Central memory CD8-positive, alpha-beta T cell (primary cell): ENCODE measurements at regions not wholly inside any gene's neighbourhood (a gene's known extent, or its start where the extent isn't known, plus 50 kb on each side); places are given as distances from the start of the nearest gene placed in this dataset.

Experiments
- ATAC-seq: fragments of 150-1000 bp; cut with Tn5 transposase; replicated peaks from 2 replicates; pipeline ENCODE4 v1.10.0; 2022; ENCODE audit warnings: mild to moderate bottlenecking, moderate FRiP score, moderate number of reproducible peaks; ENCODE audit not compliant: poor library complexity, severe bottlenecking; ENCODE audit errors: extremely low read depth
- DNase-seq, 2 donors: peaks; one replicate each; pipeline ENCODE4 v3.0.0; 2021; ENCODE audit warnings: low spot score in 2 of 2
- H3K27ac Mint-ChIP-seq: one replicate; pipeline ENCODE4 v1.8.0; 2022; ENCODE audit warnings: low read depth, mild to moderate bottlenecking, moderate library complexity, mixed read lengths
- H3K27me3 Mint-ChIP-seq: one replicate; pipeline ENCODE4 v1.8.0; 2022; ENCODE audit warnings: mixed read lengths
- H3K36me3 Mint-ChIP-seq: one replicate; pipeline ENCODE4 v1.8.0; 2022; ENCODE audit warnings: mild to moderate bottlenecking, moderate library complexity, mixed read lengths; ENCODE audit not compliant: insufficient read depth
- H3K4me1 Mint-ChIP-seq: one replicate; pipeline ENCODE4 v1.8.0; 2022; ENCODE audit warnings: mixed read lengths
- H3K4me3 Mint-ChIP-seq: one replicate; pipeline ENCODE4 v1.8.0; 2022; ENCODE audit warnings: mild to moderate bottlenecking, moderate library complexity, mixed read lengths
- H3K9me3 Mint-ChIP-seq: one replicate; pipeline ENCODE4 v1.8.0; 2022; ENCODE audit warnings: mixed read lengths

DNA sequence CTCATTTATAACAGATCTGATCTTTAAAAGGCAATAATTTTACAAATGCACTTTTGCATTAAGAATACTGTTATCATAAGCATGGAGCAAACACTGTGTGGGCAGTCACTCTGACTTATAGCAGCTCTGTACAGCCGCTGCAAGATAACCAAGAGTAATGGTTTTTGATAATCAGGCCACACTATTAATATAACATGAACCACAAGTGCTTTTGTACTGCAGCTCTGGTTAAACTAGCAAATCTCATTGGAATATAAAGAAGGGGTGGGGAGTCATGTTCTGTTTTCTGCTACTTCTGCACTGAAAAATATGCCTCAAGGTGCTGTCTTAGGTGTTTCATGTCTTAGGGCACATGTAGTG, 357.4 kb downstream of the LMO4 start:
- no peak overlapping the region for H3K4me3 Mint-ChIP-seq
- no peak for ATAC-seq

DNA sequence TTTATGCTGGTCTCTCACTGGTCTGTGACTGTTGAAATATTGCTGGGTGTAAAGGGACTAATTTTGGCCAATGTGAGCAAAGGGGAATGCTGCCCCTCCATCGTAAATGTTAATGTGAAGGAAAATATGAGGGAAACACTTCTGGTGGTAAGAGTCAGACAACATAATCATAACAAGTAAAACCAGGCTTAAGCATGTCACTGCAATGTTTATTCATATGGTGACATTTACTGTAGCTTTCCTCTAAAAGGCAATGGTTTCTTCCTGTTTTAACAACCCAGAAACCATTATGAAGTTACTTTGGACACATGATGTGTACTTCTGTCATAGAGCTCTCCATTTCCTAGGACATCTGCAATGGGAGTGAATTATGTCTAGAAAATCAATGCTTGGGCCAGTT, 358.0 kb downstream of the LMO4 start:
- no peak for ATAC-seq
- no peaks in the 10 kb centered on the region for H3K36me3 Mint-ChIP-seq
- H3K4me3 Mint-ChIP-seq, result no peak overlapping the region
- peaks cover 44% of the 10 kb centered on the region for H3K27me3 Mint-ChIP-seq
- H3K9me3 Mint-ChIP-seq, result no peaks in the 10 kb centered on the region
- no peak for DNase-seq
- no peak overlapping the region for H3K27ac Mint-ChIP-seq
- no peaks in the 10 kb centered on the region for H3K4me1 Mint-ChIP-seq

More for the DNA sequence above, 357.4 kb downstream of the LMO4 start:
- no peak for DNase-seq
- Mint-ChIP-seq H3K27me3 (peaks cover 44% of the 10 kb centered on the region), H3K36me3 (no peaks in the 10 kb centered on the region), H3K4me1 (no peaks in the 10 kb centered on the region), H3K27ac (no peak overlapping the region), H3K9me3 (no peaks in the 10 kb centered on the region)

DNA sequence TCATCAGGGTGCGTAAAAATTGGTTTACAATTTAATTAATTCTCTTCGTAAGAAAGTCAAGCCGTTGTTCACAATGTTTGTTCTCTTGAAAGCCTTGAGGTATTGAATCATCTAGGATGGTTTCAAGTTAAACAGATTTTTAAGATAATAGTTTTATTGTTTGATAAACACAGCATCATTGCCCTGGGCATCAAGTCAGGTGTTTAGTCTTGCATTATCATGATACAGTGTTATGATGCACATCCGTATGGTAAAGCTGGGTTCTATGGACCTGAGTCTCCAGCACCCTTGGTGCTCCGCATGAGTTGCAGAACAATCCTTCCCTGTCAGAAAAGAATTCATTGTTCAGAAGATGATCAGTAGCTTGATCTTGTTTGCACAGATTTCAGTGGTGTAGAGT, 359.5 kb downstream of the LMO4 start:
- no peak overlapping the region for H3K4me3 Mint-ChIP-seq
- ATAC-seq, result no peak

DNA sequence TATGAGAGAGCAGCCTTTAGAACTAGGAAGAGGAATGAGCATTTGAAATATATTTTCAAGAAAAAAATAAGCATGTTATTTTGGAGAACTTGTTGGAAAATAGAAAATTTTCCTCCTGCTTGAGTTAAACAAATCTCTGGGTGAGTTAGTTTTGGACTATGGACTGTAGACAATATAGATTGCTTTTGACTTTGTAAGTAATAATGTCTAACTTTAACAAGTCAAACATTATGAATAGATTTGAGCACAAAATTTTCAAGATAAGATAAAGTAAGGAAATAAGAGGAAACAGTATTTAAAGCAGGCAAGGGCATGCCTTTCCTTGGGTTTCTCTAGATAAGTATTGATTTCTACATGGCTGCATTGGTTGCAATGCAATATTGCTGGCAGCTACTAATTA, 360.8 kb downstream of the LMO4 start:
- H3K9me3 Mint-ChIP-seq, result no peaks in the 10 kb centered on the region
- H3K4me3 Mint-ChIP-seq, result no peak overlapping the region
- ATAC-seq, result no peak
- H3K36me3 Mint-ChIP-seq, result no peaks in the 10 kb centered on the region
- H3K27ac Mint-ChIP-seq, result no peak overlapping the region
- H3K27me3 Mint-ChIP-seq, result peaks cover 31% of the 10 kb centered on the region
- DNase-seq, result no peak
- H3K4me1 Mint-ChIP-seq, result no peaks in the 10 kb centered on the region

More for the DNA sequence above, 359.5 kb downstream of the LMO4 start:
- DNase-seq, result no peak
- H3K36me3 Mint-ChIP-seq, result no peaks in the 10 kb centered on the region
- no peaks in the 10 kb centered on the region for H3K4me1 Mint-ChIP-seq
- H3K9me3 Mint-ChIP-seq, result no peaks in the 10 kb centered on the region
- no peak overlapping the region for H3K27ac Mint-ChIP-seq
- H3K27me3 Mint-ChIP-seq, result peaks cover 36% of the 10 kb centered on the region

DNA sequence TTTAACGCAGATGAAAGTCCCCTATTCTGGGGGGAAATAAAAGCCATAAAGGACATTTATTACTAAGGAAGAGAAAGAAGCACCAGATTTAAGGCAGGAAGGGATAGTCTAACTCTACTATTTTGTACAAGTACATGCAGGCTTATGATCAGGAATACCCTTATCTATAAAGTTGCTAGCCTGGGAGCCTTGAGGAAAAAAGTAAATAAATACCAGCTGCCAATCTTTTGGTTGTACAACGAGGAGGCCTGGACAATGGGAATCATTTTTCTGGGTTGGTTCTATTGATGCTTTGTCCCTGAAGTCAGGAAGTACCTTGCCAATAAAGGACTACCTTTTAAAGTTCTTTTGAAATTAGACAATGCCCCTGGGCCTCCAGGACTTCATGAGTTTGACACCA, 367.8 kb downstream of the LMO4 start:
- Mint-ChIP-seq H3K4me1 (no peaks in the 10 kb centered on the region), H3K36me3 (no peaks in the 10 kb centered on the region), H3K27me3 (no peaks in the 10 kb centered on the region), H3K4me3 (no peak overlapping the region), H3K27ac (no peak overlapping the region), H3K9me3 (peaks cover 13% of the 10 kb centered on the region)
- DNase-seq (no peak), ATAC-seq (no peak)

DNA sequence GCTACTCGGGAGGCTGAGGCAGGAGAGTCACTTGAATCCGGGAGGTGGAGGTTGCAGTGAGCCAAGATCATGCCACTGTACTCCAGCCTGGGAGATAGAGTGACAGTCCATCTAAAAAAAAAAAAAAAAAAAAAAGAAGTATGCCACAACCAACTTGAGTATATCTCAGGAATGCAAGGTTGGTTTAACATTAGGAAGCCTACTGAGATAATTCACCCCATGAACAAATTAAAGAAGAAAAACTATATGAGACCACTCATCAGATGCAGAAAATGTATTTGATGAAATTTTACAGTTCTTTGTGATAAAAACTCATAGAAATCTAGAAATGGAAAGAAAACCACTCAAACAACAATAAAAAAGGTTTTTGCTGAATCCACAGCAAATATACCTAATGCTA, 373.8 kb downstream of the LMO4 start:
- Mint-ChIP-seq H3K9me3 (peaks cover 13% of the 10 kb centered on the region), H3K36me3 (no peaks in the 10 kb centered on the region), H3K4me1 (no peaks in the 10 kb centered on the region), H3K27me3 (no peaks in the 10 kb centered on the region), H3K27ac (no peak overlapping the region), H3K4me3 (no peak overlapping the region)
- DNase-seq (no peak), ATAC-seq (no peak)

DNA sequence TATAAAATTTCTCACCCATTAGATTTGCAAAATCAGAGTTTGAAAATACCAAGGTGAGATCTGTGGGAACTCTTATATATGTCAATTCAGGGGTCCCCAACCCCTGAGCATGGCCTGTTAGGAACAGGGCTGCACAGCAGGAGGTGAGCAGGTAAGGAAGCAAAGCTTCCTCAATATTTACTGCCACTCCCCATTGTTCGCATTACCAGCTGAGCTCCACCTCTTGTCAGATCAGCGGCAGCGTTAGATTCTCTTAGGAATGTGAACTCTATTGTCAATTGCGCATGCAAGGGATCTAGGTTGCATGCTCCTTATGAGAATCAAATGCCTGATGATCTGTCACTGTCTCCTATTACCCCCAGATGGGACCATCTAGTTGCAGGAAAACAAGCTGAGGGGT, 376.6 kb downstream of the LMO4 start:
- Mint-ChIP-seq H3K4me1 (no peaks in the 10 kb centered on the region), H3K36me3 (no peaks in the 10 kb centered on the region), H3K9me3 (peaks cover 8% of the 10 kb centered on the region), H3K27me3 (peaks cover 12% of the 10 kb centered on the region), H3K27ac (no peak overlapping the region), H3K4me3 (no peak overlapping the region)
- DNase-seq, result no peak
- no peak for ATAC-seq

DNA sequence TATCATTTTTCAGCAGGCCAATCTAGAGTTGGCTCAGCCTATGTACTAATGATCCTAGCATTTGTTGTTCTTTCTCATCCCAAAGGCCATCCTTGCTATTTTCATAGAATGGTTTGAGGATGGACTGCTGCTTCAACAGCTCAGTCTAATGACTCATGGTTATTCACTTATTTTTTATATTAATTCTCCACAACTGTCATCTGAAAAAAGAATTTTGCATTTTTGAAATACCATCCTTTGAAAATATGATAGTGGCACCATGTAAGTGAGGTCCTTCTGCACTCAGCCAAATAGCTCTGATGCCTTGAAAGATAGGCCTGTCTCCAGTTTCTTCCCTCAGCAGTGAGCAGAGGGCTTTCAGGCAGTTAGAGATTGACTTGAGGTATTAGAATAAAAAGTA, 377.5 kb downstream of the LMO4 start:
- H3K9me3 Mint-ChIP-seq, result peaks cover under 1% of the 10 kb centered on the region
- no peak overlapping the region for H3K4me3 Mint-ChIP-seq
- peaks cover 12% of the 10 kb centered on the region for H3K27me3 Mint-ChIP-seq
- no peak overlapping the region for H3K27ac Mint-ChIP-seq
- ATAC-seq (no peak), DNase-seq (no peak)
- H3K4me1 Mint-ChIP-seq, result no peaks in the 10 kb centered on the region
- no peaks in the 10 kb centered on the region for H3K36me3 Mint-ChIP-seq

DNA sequence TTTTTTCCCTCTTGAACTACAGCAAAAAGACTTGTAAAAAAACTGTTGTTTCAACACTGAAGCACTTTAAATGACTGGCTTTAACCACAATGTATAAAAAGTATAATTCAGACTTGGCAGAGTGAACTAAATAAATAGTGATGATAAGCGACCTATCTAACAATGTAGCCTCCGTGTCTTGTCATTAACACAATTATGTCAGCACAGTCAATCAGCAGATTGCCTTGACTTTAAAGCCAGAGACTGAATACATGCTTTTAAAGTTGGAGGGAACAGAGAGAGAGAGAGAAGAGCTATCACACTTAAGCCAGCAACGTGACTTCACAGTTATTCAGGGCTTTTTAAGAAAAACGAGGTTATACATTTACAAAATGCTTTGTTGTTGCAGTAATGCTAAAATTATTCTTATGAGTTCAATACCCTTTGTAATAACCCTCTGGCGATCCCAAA, 378.1 kb downstream of the LMO4 start:
- no peak for DNase-seq
- Mint-ChIP-seq H3K9me3 (no peaks in the 10 kb centered on the region), H3K27ac (no peak overlapping the region), H3K4me3 (no peak overlapping the region), H3K4me1 (no peaks in the 10 kb centered on the region), H3K36me3 (no peaks in the 10 kb centered on the region), H3K27me3 (peaks cover 12% of the 10 kb centered on the region)
- no peak for ATAC-seq

DNA sequence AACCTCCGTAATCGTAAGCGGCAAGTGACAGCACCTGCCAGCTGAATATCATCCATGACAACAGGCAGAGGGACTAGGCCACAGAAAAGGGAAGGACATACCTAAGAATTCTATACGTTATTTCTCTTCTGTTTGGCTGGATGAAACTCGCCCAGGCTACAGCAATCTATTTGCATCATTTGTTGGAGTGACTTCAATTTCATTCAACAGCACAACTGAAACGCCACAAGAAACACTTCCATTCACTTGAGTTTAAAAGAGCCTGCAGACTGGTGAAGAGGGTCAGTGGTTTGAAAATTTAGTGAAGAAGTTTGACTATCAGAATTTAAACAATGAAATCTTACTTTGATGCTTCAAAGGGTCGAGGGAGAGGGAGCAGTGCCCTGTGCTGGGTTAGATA, 378.7 kb downstream of the LMO4 start:
- Mint-ChIP-seq H3K4me1 (no peaks in the 10 kb centered on the region), H3K9me3 (no peaks in the 10 kb centered on the region), H3K4me3 (no peak overlapping the region), H3K36me3 (no peaks in the 10 kb centered on the region), H3K27ac (no peak overlapping the region), H3K27me3 (peaks cover 12% of the 10 kb centered on the region)
- ATAC-seq (no peak), DNase-seq (no peak)

DNA sequence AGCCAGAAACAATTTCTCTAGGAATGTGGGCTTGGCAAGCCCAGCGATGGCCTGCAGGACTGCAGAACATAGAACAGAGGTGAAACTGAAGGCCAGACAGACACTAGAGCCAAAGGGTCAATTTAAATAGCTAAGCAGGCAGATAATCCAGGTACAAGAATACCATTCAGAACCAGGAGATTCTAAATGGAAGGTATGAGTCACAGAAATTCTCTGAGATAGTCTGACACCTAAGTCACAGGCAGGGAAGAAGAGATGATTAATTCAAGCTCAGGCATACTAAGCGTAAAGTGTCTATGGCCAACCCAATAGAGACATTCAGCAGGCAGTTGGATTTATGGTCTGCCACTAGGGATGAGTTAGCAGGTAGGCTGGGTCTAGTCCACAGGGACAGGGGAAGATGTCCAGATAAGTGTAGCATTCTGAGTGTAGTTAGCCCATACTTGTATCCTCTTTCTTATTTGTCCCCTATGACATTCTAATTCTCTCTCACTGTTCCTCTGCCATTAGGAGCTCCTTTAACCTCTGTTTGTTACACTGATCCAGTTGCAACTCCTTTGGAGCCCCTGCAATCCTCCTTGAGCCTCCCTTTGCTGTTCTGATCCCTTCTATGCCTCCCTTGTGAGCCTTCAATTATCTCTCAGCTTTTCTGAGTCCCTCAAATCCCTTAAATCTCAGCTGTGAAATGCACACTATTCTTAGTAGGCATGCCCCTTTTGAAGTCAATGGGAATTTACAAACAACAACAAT, 383.8 kb downstream of the LMO4 start:
- Mint-ChIP-seq H3K27ac (no peak overlapping the region), H3K9me3 (no peaks in the 10 kb centered on the region)
- ATAC-seq, result no peak

DNA sequence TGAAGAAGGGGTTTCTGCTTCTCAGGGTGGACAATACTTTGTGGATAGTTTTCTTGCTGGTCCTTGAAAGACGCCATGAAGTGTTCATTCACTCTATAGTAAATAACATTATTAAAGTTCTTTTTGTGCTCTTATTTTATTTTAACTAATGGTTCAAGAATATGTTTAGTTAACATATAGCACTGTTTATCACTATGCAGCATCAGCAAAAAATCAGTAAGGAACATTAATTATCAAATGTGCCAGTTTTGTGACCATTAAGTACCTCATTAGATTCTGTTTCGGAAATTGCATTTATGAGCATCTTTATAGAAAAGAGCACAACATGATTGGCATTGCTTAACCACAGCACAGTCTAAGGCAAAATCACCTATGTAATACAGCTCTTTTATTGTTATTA, 385.6 kb downstream of the LMO4 start:
- Mint-ChIP-seq H3K27me3 (peaks cover 19% of the 10 kb centered on the region), H3K36me3 (no peaks in the 10 kb centered on the region)
- no peak for DNase-seq

More for the DNA sequence above, 383.8 kb downstream of the LMO4 start:
- Mint-ChIP-seq H3K4me3 (no peak overlapping the region), H3K4me1 (no peaks in the 10 kb centered on the region), H3K27me3 (peaks cover 21% of the 10 kb centered on the region), H3K36me3 (no peaks in the 10 kb centered on the region)
- no peak for DNase-seq

DNA sequence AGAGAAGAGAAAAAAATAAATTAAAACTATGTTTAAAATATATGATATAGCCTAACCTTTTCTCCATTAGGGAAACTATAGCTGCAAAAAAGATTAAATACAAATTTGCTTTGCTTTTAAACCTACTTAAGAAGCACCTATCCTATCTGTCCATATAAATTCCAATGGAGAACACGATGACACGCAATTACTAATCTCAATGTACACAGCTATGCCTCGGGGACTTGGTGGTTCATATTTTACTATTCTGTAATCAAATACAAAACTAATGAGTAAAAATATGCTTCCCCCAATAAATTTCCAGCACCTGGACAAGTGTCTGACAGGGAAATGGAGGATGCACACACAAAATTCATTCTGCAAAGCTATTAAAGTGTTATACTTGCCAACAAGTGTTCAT, 386.4 kb downstream of the LMO4 start:
- Mint-ChIP-seq H3K36me3 (no peaks in the 10 kb centered on the region), H3K4me1 (no peaks in the 10 kb centered on the region), H3K27me3 (peaks cover 11% of the 10 kb centered on the region), H3K27ac (no peak overlapping the region), H3K4me3 (no peak overlapping the region), H3K9me3 (no peaks in the 10 kb centered on the region)
- no peak for ATAC-seq
- DNase-seq, result no peak

More for the DNA sequence above, 385.6 kb downstream of the LMO4 start:
- Mint-ChIP-seq H3K4me3 (no peak overlapping the region), H3K4me1 (no peaks in the 10 kb centered on the region), H3K27ac (no peak overlapping the region), H3K9me3 (no peaks in the 10 kb centered on the region)
- no peak for ATAC-seq
